DND-41 (cell line): ENCODE measurements at regions not wholly inside any gene's neighbourhood (a gene's known extent, or its start where the extent isn't known, plus 50 kb on each side); places are given as distances from the start of the nearest gene placed in this dataset.

Source experiments
- ATAC-seq: fragments of 200-7000 bp; cut with Tn5 transposase; 3 replicates; pipeline ENCODE4 v1.9.1; 2021; ENCODE audit warnings: low read depth; ENCODE audit not compliant: insufficient read depth
- DNase-seq: peaks from one replicate; pipeline ENCODE4 v3.0.0-alpha.2; 2020
- H2AFZ ChIP-seq: 2 replicates; pipeline ENCODE4 v1.6.0; 2012; ENCODE audit warnings: low read depth, low read length
- H3K27ac ChIP-seq: 2 replicates; pipeline ENCODE4 v1.5.1; 2012; ENCODE audit warnings: low read length, inconsistent platforms
- H3K27me3 ChIP-seq: fragments of 200-600 bp; sonication (generic); 2 replicates; pipeline ENCODE4 v1.6.0; 2012; ENCODE audit warnings: low read length, mild to moderate bottlenecking, inconsistent platforms; ENCODE audit not compliant: insufficient read depth, poor library complexity
- H3K36me3 ChIP-seq: 2 replicates; pipeline ENCODE4 v1.5.1; 2012; ENCODE audit warnings: low read length, inconsistent platforms; ENCODE audit not compliant: insufficient read depth
- H3K4me1 ChIP-seq: 2 replicates; pipeline ENCODE4 v1.5.1; 2012; ENCODE audit warnings: mild to moderate bottlenecking, low read length; ENCODE audit not compliant: insufficient read depth
- H3K4me2 ChIP-seq: 2 replicates; pipeline ENCODE4 v1.6.0; 2012; ENCODE audit warnings: mild to moderate bottlenecking, moderate library complexity, low read length, inconsistent platforms; ENCODE audit not compliant: insufficient read depth
- H3K4me3 ChIP-seq, 2 experiments: fragments of 200-600 bp in 1 of 2; shearing (Covaris generic) in 1 of 2; 2 replicates each; pipeline ENCODE4 v1.5.1; 2012 to 2016; ENCODE audit warnings: inconsistent platforms in 2 of 2, low read length in 2 of 2, mild to moderate bottlenecking in 2 of 2, low read depth in 1 of 2, moderate library complexity in 1 of 2
- H3K79me2 ChIP-seq: 2 replicates; pipeline ENCODE4 v1.6.0; 2012; ENCODE audit warnings: low read length, inconsistent platforms; ENCODE audit not compliant: insufficient read depth
- H3K9ac ChIP-seq: 2 replicates; pipeline ENCODE4 v1.6.0; 2012; ENCODE audit warnings: low read depth, mild to moderate bottlenecking, inconsistent platforms, low read length, moderate library complexity
- H3K9me3 ChIP-seq: 2 replicates; pipeline ENCODE4 v1.5.1; 2012; ENCODE audit warnings: low read length, moderate library complexity, mild to moderate bottlenecking, inconsistent platforms; ENCODE audit not compliant: insufficient read depth, severe bottlenecking
- H4K20me1 ChIP-seq: 2 replicates; pipeline ENCODE4 v1.6.0; 2012; ENCODE audit warnings: low read length; ENCODE audit not compliant: insufficient read depth
- CTCF ChIP-seq: IDR thresholded peaks from 2 replicates; pipeline ENCODE4 v1.5.1; 2012; ENCODE audit warnings: borderline replicate concordance, low read length, moderate library complexity, mild to moderate bottlenecking; ENCODE audit not compliant: poor library complexity, severe bottlenecking; ENCODE audit errors: extremely low read depth
- EZH2 ChIP-seq: IDR thresholded peaks from 3 replicates; pipeline ENCODE4 v1.6.1; 2012; ENCODE audit warnings: borderline replicate concordance, low read depth, mild to moderate bottlenecking, moderate library complexity, low read length, inconsistent platforms; ENCODE audit not compliant: severe bottlenecking

- Histone ChIP-seq H3K79me2 (no peaks in the 10 kb centered on the region), H2AFZ (no peak overlapping the region), H3K4me1 (no peaks in the 10 kb centered on the region), H3K4me3 (no peak overlapping the region), H3K9ac (no peak overlapping the region), H4K20me1 (no peaks in the 10 kb centered on the region), H3K4me2 (no peak overlapping the region), H3K9me3 (no peaks in the 10 kb centered on the region), H3K27me3 (no peaks in the 10 kb centered on the region), H3K27ac (no peak overlapping the region), H3K36me3 (no peaks in the 10 kb centered on the region)
- ATAC-seq (no peak), DNase-seq (no peak)
- TF ChIP-seq EZH2 (no peak), CTCF (no peak)
Observed at GRCh38 chr9:30697958-30698357, 1686.5 kb upstream of the ACO1 start.

- Histone ChIP-seq H3K4me2 (no peak overlapping the region), H3K4me3 (no peak overlapping the region), H3K79me2 (no peaks in the 10 kb centered on the region), H2AFZ (no peak overlapping the region), H3K9me3 (no peaks in the 10 kb centered on the region), H3K4me1 (no peaks in the 10 kb centered on the region), H4K20me1 (no peaks in the 10 kb centered on the region), H3K36me3 (no peaks in the 10 kb centered on the region), H3K9ac (no peak overlapping the region), H3K27me3 (no peaks in the 10 kb centered on the region), H3K27ac (no peak overlapping the region)
- no peak for DNase-seq
- TF ChIP-seq CTCF (no peak), EZH2 (no peak)
- ATAC-seq: no peak
Observed at GRCh38 chr9:30711591-30711990, 1672.9 kb upstream of the ACO1 start.

DNA sequence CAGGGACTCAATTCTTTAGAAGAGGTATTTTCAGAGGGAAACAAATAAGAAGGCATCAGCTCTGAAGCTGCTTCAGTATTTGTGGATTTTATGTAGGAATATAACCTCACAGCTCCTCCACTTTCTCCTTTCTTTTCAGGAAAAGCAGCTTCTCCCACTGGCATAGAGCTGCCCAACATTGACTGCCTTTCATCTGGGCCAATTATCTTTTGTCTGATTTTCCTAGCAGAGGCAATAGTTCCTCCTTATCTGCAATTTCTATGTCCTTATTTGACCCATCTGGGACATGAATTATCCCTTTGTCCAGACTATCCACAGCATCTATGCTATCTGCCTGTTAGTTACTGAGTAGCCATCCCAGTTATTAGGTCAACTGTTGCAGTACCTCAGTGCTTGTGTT, 1671.2 kb upstream of the ACO1 start:
- Histone ChIP-seq H3K36me3 (no peaks in the 10 kb centered on the region), H3K9ac (no peak overlapping the region), H2AFZ (no peak overlapping the region), H3K4me2 (no peak overlapping the region), H3K9me3 (no peaks in the 10 kb centered on the region), H3K4me1 (no peaks in the 10 kb centered on the region), H3K79me2 (no peaks in the 10 kb centered on the region), H3K4me3 (no peak overlapping the region), H3K27me3 (no peaks in the 10 kb centered on the region), H4K20me1 (no peaks in the 10 kb centered on the region), H3K27ac (no peak overlapping the region)
- TF ChIP-seq CTCF (no peak), EZH2 (no peak)
- no peak for DNase-seq
- no peak for ATAC-seq

- TF ChIP-seq CTCF: no peak
- TF ChIP-seq EZH2: no peak
- Histone ChIP-seq H3K4me3 (no peak overlapping the region), H3K9ac (no peak overlapping the region), H3K27me3 (no peaks in the 10 kb centered on the region), H3K79me2 (no peaks in the 10 kb centered on the region), H2AFZ (no peak overlapping the region), H3K9me3 (no peaks in the 10 kb centered on the region), H4K20me1 (no peaks in the 10 kb centered on the region), H3K4me1 (no peaks in the 10 kb centered on the region), H3K27ac (no peak overlapping the region), H3K4me2 (no peak overlapping the region), H3K36me3 (no peaks in the 10 kb centered on the region)
- no peak for ATAC-seq
- DNase-seq: no peak
Observed at GRCh38 chr9:30714389-30714788, 1670.1 kb upstream of the ACO1 start.
